SKM-1 treated with dmso at 0.1 percent for 144 hours (cell line): ENCODE measurements at regions not wholly inside any gene's neighbourhood (a gene's known extent, or its start where the extent isn't known, plus 50 kb on each side); places are given as distances from the start of the nearest gene placed in this dataset.
"Not testable (repeated sequence)": the region's sequence is repeated elsewhere in the genome, so short reads cannot be mapped to it uniquely, and the experiment has no call there.

ENCODE experiments used
- DNase-seq: peaks from one replicate; lab custom pipeline; 2025; ENCODE audit not compliant: unreplicated experiment; lab: John Stamatoyannopoulos, UW

GRCh38 chr15:24139622-24140021, 452.5 kb upstream of the NDN start:
- not testable (repeated sequence) for DNase-seq

GRCh38 chr15:24145070-24145469, 458.0 kb upstream of the NDN start:
- DNase-seq = not testable (repeated sequence)

- DNase-seq = no peak
Measured at GRCh38 chr15:24146251-24146650, 459.1 kb upstream of the NDN start.

GRCh38 chr15:24150542-24150941, 463.4 kb upstream of the NDN start:
- DNase-seq = no peak

GRCh38 chr15:24158306-24158705, 471.2 kb upstream of the NDN start:
- not testable (repeated sequence) for DNase-seq

GRCh38 chr15:24165512-24165911, 478.4 kb upstream of the NDN start:
- DNase-seq = not testable (repeated sequence)

- not testable (repeated sequence) for DNase-seq
Measured at GRCh38 chr15:24202297-24202696, 473.3 kb upstream of the NPAP1 start.

- not testable (repeated sequence) for DNase-seq
Measured at GRCh38 chr15:24211742-24212476, 463.7 kb upstream of the NPAP1 start.

- DNase-seq = no peak
Measured at GRCh38 chr15:24223739-24224138, 451.8 kb upstream of the NPAP1 start.

GRCh38 chr15:24224161-24224560, 451.4 kb upstream of the NPAP1 start:
- DNase-seq = no peak

- not testable (repeated sequence) for DNase-seq
Measured at GRCh38 chr15:24228922-24229321, 446.7 kb upstream of the NPAP1 start.

- DNase-seq = not testable (repeated sequence)
Measured at GRCh38 chr15:24233134-24233533, 442.4 kb upstream of the NPAP1 start.

- not testable (repeated sequence) for DNase-seq
Measured at GRCh38 chr15:24240580-24240979, 435.0 kb upstream of the NPAP1 start.

- not testable (repeated sequence) for DNase-seq
Measured at GRCh38 chr15:24259106-24259505, 416.5 kb upstream of the NPAP1 start.

GRCh38 chr15:24260407-24260806, 415.2 kb upstream of the NPAP1 start:
- not testable (repeated sequence) for DNase-seq

GRCh38 chr15:24260854-24261253, 414.7 kb upstream of the NPAP1 start:
- not testable (repeated sequence) for DNase-seq

GRCh38 chr15:24268536-24269165, 406.9 kb upstream of the NPAP1 start:
- not testable (repeated sequence) for DNase-seq

GRCh38 chr15:24269166-24269571, 406.4 kb upstream of the NPAP1 start:
- no peak for DNase-seq

GRCh38 chr15:24269923-24270322, 405.7 kb upstream of the NPAP1 start:
- DNase-seq = no peak

GRCh38 chr15:24271496-24272244, 403.9 kb upstream of the NPAP1 start:
- not testable (repeated sequence) for DNase-seq

GRCh38 chr15:24292837-24293236, 382.7 kb upstream of the NPAP1 start:
- DNase-seq = no peak
